ELR (cell line): ENCODE measurements at regions not wholly inside any gene's neighbourhood (a gene's known extent, or its start where the extent isn't known, plus 50 kb on each side); places are given as distances from the start of the nearest gene placed in this dataset.

Experiments used
- DNase-seq: peaks from one replicate; pipeline ENCODE4 v3.0.0-alpha.2; 2015; ENCODE audit warnings: low read depth

- no peak for DNase-seq
Observed at GRCh38 chr9:91157883-91158282, 203.8 kb downstream of the AUH start.

- no peak for DNase-seq
Observed at GRCh38 chr9:91158286-91158685, 203.4 kb downstream of the AUH start.

GRCh38 chr9:91158946-91159345 is 202.8 kb downstream of the AUH start:
- DNase-seq: no peak

GRCh38 chr9:91159664-91160121 is 202.0 kb downstream of the AUH start:
- no peak for DNase-seq

- DNase-seq: no peak
Observed at GRCh38 chr9:91160181-91160580, 201.5 kb downstream of the AUH start.

- DNase-seq: no peak
Observed at GRCh38 chr9:91160599-91161464, 200.9 kb downstream of the AUH start.

GRCh38 chr9:91161465-91162300 is 200.0 kb downstream of the AUH start:
- no peak for DNase-seq

GRCh38 chr9:91162311-91162710 is 199.4 kb downstream of the AUH start:
- peak; percentile 79 for DNase-seq

- peak; percentile 47 for DNase-seq
Observed at GRCh38 chr9:91162784-91163443, 198.8 kb downstream of the AUH start.

- DNase-seq: no peak
Observed at GRCh38 chr9:91163444-91163772, 198.3 kb downstream of the AUH start.

- no peak for DNase-seq
Observed at GRCh38 chr9:91163773-91164471, 197.8 kb downstream of the AUH start.
